RCC 7860 (cell line): ENCODE measurements at regions not wholly inside any gene's neighbourhood (a gene's known extent, or its start where the extent isn't known, plus 50 kb on each side); places are given as distances from the start of the nearest gene placed in this dataset.
"Not testable (repeated sequence)": the region's sequence is repeated elsewhere in the genome, so short reads cannot be mapped to it uniquely, and the experiment has no call there.

Experiments used
- DNase-seq: peaks from one replicate; pipeline ENCODE4 v3.0.0-alpha.2; 2015; ENCODE audit warnings: low spot score
- FAIRE-seq: peaks from 2 replicates; lab custom pipeline; 2012; peaks lifted over from hg19 to GRCh38; lab: Jason Lieb, UNC

- FAIRE-seq, DNase-seq: not testable (repeated sequence)
Measured at GRCh38 chr1:198963796-198964195, 325.0 kb downstream of the PTPRC start.

- FAIRE-seq (no peak), DNase-seq (no peak)
Measured at GRCh38 chr1:198966519-198966918, 327.7 kb downstream of the PTPRC start.

- no peak for DNase-seq
- no peak for FAIRE-seq
Measured at GRCh38 chr1:198967566-198967965, 328.7 kb downstream of the PTPRC start.

- DNase-seq (no peak), FAIRE-seq (no peak)
Measured at GRCh38 chr1:198968866-198969265, 330.0 kb downstream of the PTPRC start.

- DNase-seq (no peak), FAIRE-seq (no peak)
Measured at GRCh38 chr1:198969981-198970380, 331.1 kb downstream of the PTPRC start.

GRCh38 chr1:198970916-198971315, 332.1 kb downstream of the PTPRC start:
- FAIRE-seq (no peak), DNase-seq (no peak)

GRCh38 chr1:198977909-198978308, 339.1 kb downstream of the PTPRC start:
- FAIRE-seq: no peak
- DNase-seq: no peak

GRCh38 chr1:198978523-198978922, 339.7 kb downstream of the PTPRC start:
- no peak for DNase-seq
- FAIRE-seq: no peak

- FAIRE-seq (no peak), DNase-seq (no peak)
Measured at GRCh38 chr1:198986036-198986435, 347.2 kb downstream of the PTPRC start.

GRCh38 chr1:198986442-198986841, 347.6 kb downstream of the PTPRC start:
- DNase-seq (no peak), FAIRE-seq (no peak)

GRCh38 chr1:199002661-199003060, 363.8 kb downstream of the PTPRC start:
- DNase-seq: no peak
- no peak for FAIRE-seq

- FAIRE-seq (no peak), DNase-seq (no peak)
Measured at GRCh38 chr1:199007423-199007822, 368.6 kb downstream of the PTPRC start.

- DNase-seq (no peak), FAIRE-seq (no peak)
Measured at GRCh38 chr1:199009447-199009846, 370.6 kb downstream of the PTPRC start.

- DNase-seq (no peak), FAIRE-seq (no peak)
Measured at GRCh38 chr1:199010492-199010891, 371.7 kb downstream of the PTPRC start.

GRCh38 chr1:199010933-199011332, 372.1 kb downstream of the PTPRC start:
- FAIRE-seq: no peak
- no peak for DNase-seq

- DNase-seq: no peak
Measured at GRCh38 chr1:199015799-199016198, 377.0 kb downstream of the PTPRC start.

GRCh38 chr1:199018471-199019135, 379.8 kb downstream of the PTPRC start:
- no peak for DNase-seq
- FAIRE-seq: no peak

More at GRCh38 chr1:199015799-199016198, 377.0 kb downstream of the PTPRC start:
- FAIRE-seq: no peak

GRCh38 chr1:199020051-199020450, 381.2 kb downstream of the PTPRC start:
- no peak for FAIRE-seq

GRCh38 chr1:199020904-199021303, 382.1 kb downstream of the PTPRC start:
- no peak for DNase-seq
- FAIRE-seq: no peak

More at GRCh38 chr1:199020051-199020450, 381.2 kb downstream of the PTPRC start:
- no peak for DNase-seq

- peak; percentile 54 for DNase-seq
- peak; percentile 44 for FAIRE-seq
Measured at GRCh38 chr1:199029401-199029800, 390.6 kb downstream of the PTPRC start.

- DNase-seq (peak; percentile 43), FAIRE-seq (no peak)
Measured at GRCh38 chr1:199029855-199030254, 391.0 kb downstream of the PTPRC start.

- DNase-seq: not testable (repeated sequence)
Measured at GRCh38 chr1:199030541-199030940, 391.7 kb downstream of the PTPRC start.

GRCh38 chr1:199031170-199031569, 392.3 kb downstream of the PTPRC start:
- not testable (repeated sequence) for DNase-seq, FAIRE-seq

More at GRCh38 chr1:199030541-199030940, 391.7 kb downstream of the PTPRC start:
- not testable (repeated sequence) for FAIRE-seq
